PFSK-1 (cell line): ENCODE measurements at regions not wholly inside any gene's neighbourhood (a gene's known extent, or its start where the extent isn't known, plus 50 kb on each side); places are given as distances from the start of the nearest gene placed in this dataset.

ENCODE experiments used
- FOXP2 ChIP-seq: optimal IDR thresholded peaks from 2 replicates; pipeline ENCODE3; 2011; ENCODE audit warnings: borderline replicate concordance, control low read depth, inconsistent platforms; ENCODE audit not compliant: insufficient read depth; ENCODE audit errors: extremely low read length, extremely low read depth
- POLR2AphosphoS5 ChIP-seq: IDR thresholded peaks from 2 replicates; pipeline ENCODE4 v1.6.1; 2012; ENCODE audit warnings: low read depth, mild to moderate bottlenecking, control low read depth, low read length, moderate library complexity
- SIN3A ChIP-seq: IDR thresholded peaks from 2 replicates; pipeline ENCODE4 v1.6.1; 2012; ENCODE audit warnings: mild to moderate bottlenecking, low read length, moderate library complexity, borderline replicate concordance; ENCODE audit not compliant: insufficient read depth
- TAF1 ChIP-seq: IDR thresholded peaks from 2 replicates; pipeline ENCODE4 v1.6.1; 2012; ENCODE audit warnings: low read length, control low read depth, borderline replicate concordance; ENCODE audit not compliant: insufficient read depth
- TF ChIP-seq, protein P1 (sequence below), 2 experiments: IDR thresholded peaks; 2 replicates each; pipeline versions ENCODE4 v1.6.1 to v1.8.0; 2011 to 2012; ENCODE audit warnings: low read depth in 2 of 2, low read length in 2 of 2, control low read depth in 1 of 2, inconsistent platforms in 1 of 2, mild to moderate bottlenecking in 1 of 2, moderate library complexity in 1 of 2; ENCODE audit not compliant: insufficient read depth in 1 of 2

DNA sequence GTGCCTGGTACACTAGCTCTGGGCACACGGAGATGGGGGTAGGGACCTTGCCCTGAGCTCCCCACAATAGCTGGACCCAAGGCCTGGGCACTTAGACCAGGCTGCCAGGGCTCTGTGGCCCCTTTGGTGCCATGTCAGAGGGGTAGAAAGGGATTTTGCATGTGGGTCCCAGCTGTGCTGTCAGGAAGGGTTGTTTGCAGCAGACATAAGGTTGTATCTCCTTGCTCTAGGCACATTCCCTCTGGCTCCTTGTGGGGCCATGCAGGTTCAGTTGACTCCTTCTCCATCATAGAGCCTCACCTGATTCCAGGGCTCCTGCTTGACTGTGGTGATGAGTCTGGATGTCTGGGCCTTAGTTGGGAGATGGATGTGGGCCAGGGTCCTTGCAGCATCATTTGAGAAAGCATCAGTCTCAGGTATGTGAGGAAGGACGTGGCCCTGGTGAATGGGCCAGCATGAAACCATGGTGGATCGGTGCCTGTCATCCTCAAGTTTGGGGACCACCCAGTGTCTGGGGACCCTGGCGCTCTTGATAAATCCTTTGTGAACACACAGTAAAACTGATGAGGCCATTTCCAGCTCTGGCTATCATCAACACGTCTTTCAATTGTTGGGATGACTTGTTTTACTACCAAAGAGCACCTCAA is 461.9 kb upstream of the HS6ST1 start:
- TF ChIP-seq TAF1 = no peak
- TF ChIP-seq, protein P1, sequence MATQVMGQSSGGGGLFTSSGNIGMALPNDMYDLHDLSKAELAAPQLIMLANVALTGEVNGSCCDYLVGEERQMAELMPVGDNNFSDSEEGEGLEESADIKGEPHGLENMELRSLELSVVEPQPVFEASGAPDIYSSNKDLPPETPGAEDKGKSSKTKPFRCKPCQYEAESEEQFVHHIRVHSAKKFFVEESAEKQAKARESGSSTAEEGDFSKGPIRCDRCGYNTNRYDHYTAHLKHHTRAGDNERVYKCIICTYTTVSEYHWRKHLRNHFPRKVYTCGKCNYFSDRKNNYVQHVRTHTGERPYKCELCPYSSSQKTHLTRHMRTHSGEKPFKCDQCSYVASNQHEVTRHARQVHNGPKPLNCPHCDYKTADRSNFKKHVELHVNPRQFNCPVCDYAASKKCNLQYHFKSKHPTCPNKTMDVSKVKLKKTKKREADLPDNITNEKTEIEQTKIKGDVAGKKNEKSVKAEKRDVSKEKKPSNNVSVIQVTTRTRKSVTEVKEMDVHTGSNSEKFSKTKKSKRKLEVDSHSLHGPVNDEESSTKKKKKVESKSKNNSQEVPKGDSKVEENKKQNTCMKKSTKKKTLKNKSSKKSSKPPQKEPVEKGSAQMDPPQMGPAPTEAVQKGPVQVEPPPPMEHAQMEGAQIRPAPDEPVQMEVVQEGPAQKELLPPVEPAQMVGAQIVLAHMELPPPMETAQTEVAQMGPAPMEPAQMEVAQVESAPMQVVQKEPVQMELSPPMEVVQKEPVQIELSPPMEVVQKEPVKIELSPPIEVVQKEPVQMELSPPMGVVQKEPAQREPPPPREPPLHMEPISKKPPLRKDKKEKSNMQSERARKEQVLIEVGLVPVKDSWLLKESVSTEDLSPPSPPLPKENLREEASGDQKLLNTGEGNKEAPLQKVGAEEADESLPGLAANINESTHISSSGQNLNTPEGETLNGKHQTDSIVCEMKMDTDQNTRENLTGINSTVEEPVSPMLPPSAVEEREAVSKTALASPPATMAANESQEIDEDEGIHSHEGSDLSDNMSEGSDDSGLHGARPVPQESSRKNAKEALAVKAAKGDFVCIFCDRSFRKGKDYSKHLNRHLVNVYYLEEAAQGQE (IDR thresholded peaks at IDR 0.05; ENCODE audit: insufficient read depth in 1 of 2, low read depth in 2 of 2, low read length in 2 of 2) = no peak
- TF ChIP-seq POLR2AphosphoS5 = no peak
- no peak for TF ChIP-seq FOXP2
- no peak for TF ChIP-seq SIN3A
